Tibial nerve (tissue), 4 donors: ENCODE measurements at regions not wholly inside any gene's neighbourhood (a gene's known extent, or its start where the extent isn't known, plus 50 kb on each side); places are given as distances from the start of the nearest gene placed in this dataset.

ENCODE experiments used
- EP300 ChIP-seq, 2 donors: sonication (generic); formaldehyde crosslinking; IDR thresholded peaks; one replicate each; pipeline ENCODE4 v1.6.1; 2017; ENCODE audit warnings: antibody characterized with exemption in 2 of 2, mild to moderate bottlenecking in 1 of 2
- POLR2A ChIP-seq, 2 donors: fragments of 450-650 bp; IDR thresholded peaks; one replicate each; pipeline ENCODE4 v1.6.1; 2017; ENCODE audit warnings: antibody characterized with exemption in 2 of 2, mild to moderate bottlenecking in 2 of 2, moderate library complexity in 2 of 2
- TF ChIP-seq, protein P1 (sequence below), 5 experiments: fragments of 200-600 bp in 3 of 5; fragments of 450-650 bp in 2 of 5; sonication (generic) in 3 of 5; IDR thresholded peaks; one replicate each; pipeline ENCODE4 v1.5.1; 2016 to 2019; ENCODE audit warnings: antibody characterized with exemption in 5 of 5, mild to moderate bottlenecking in 3 of 5, moderate library complexity in 2 of 5

GRCh38 chr6:47360388-47360787 lies 50.7 kb upstream of the TNFRSF21 start:
- TF ChIP-seq, protein P1, sequence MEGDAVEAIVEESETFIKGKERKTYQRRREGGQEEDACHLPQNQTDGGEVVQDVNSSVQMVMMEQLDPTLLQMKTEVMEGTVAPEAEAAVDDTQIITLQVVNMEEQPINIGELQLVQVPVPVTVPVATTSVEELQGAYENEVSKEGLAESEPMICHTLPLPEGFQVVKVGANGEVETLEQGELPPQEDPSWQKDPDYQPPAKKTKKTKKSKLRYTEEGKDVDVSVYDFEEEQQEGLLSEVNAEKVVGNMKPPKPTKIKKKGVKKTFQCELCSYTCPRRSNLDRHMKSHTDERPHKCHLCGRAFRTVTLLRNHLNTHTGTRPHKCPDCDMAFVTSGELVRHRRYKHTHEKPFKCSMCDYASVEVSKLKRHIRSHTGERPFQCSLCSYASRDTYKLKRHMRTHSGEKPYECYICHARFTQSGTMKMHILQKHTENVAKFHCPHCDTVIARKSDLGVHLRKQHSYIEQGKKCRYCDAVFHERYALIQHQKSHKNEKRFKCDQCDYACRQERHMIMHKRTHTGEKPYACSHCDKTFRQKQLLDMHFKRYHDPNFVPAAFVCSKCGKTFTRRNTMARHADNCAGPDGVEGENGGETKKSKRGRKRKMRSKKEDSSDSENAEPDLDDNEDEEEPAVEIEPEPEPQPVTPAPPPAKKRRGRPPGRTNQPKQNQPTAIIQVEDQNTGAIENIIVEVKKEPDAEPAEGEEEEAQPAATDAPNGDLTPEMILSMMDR (IDR thresholded peaks at IDR 0.05), result no peak
- no peak for TF ChIP-seq POLR2A (IDR thresholded peaks at IDR 0.05)
- no peak for TF ChIP-seq EP300 (IDR thresholded peaks at IDR 0.05)
